ENCODE measurements at regions not wholly inside any gene's neighbourhood (a gene's known extent, or its start where the extent isn't known, plus 50 kb on each side); places are given as distances from the start of the nearest gene placed in this dataset.
"Not testable (repeated sequence)": the region's sequence is repeated elsewhere in the genome, so short reads cannot be mapped to it uniquely, and the experiment has no call there.

GRCh38 chr13:31385540-31385939, 185.8 kb downstream of the B3GLCT start:
- FAIRE-seq, result no peak
- DNase-seq (ENCODE audit: insufficient read length, low spot score), result no peak

GRCh38 chr13:31394506-31394905, 194.7 kb downstream of the B3GLCT start:
- no peak for TF ChIP-seq PAX5 (IDR thresholded peaks at IDR 0.05; ENCODE audit: insufficient read depth, low read length, severe bottlenecking)
- no peak for TF ChIP-seq SPI1 (IDR thresholded peaks at IDR 0.05; ENCODE audit: low read depth, low read length)
- no peak for TF ChIP-seq POU2F2 (IDR thresholded peaks at IDR 0.05; ENCODE audit: low read depth, low read length)
- no peak for TF ChIP-seq POLR2A (IDR thresholded peaks at IDR 0.05; ENCODE audit: low read depth, low read length)
- no peak for TF ChIP-seq POLR2AphosphoS5 (IDR thresholded peaks at IDR 0.05; ENCODE audit: low read depth, low read length)
- no peak for TF ChIP-seq TAF1 (IDR thresholded peaks at IDR 0.05; ENCODE audit: low read depth, low read length)
- FAIRE-seq (no peak), DNase-seq (ENCODE audit: insufficient read length, low spot score) (no peak)

More at GRCh38 chr13:31385540-31385939, 185.8 kb downstream of the B3GLCT start:
- TF ChIP-seq PAX5 (IDR thresholded peaks at IDR 0.05; ENCODE audit: insufficient read depth, low read length, severe bottlenecking) (no peak), POLR2AphosphoS5 (IDR thresholded peaks at IDR 0.05; ENCODE audit: low read depth, low read length) (no peak), POU2F2 (IDR thresholded peaks at IDR 0.05; ENCODE audit: low read depth, low read length) (no peak), TAF1 (IDR thresholded peaks at IDR 0.05; ENCODE audit: low read depth, low read length) (no peak), SPI1 (IDR thresholded peaks at IDR 0.05; ENCODE audit: low read depth, low read length) (no peak), POLR2A (IDR thresholded peaks at IDR 0.05; ENCODE audit: low read depth, low read length) (no peak)

GRCh38 chr13:31395090-31395489, 195.3 kb downstream of the B3GLCT start:
- no peak for TF ChIP-seq SPI1 (IDR thresholded peaks at IDR 0.05; ENCODE audit: low read depth, low read length)
- no peak for TF ChIP-seq POU2F2 (IDR thresholded peaks at IDR 0.05; ENCODE audit: low read depth, low read length)
- TF ChIP-seq PAX5 (IDR thresholded peaks at IDR 0.05; ENCODE audit: insufficient read depth, low read length, severe bottlenecking), result no peak
- TF ChIP-seq POLR2AphosphoS5 (IDR thresholded peaks at IDR 0.05; ENCODE audit: low read depth, low read length), result no peak
- TF ChIP-seq POLR2A (IDR thresholded peaks at IDR 0.05; ENCODE audit: low read depth, low read length), result no peak
- DNase-seq (ENCODE audit: insufficient read length, low spot score), result no peak

GRCh38 chr13:31399690-31400089, 199.9 kb downstream of the B3GLCT start:
- DNase-seq (ENCODE audit: insufficient read length, low spot score), result no peak
- no peak for FAIRE-seq
- TF ChIP-seq TAF1 (IDR thresholded peaks at IDR 0.05; ENCODE audit: low read depth, low read length) (no peak), PAX5 (IDR thresholded peaks at IDR 0.05; ENCODE audit: insufficient read depth, low read length, severe bottlenecking) (no peak), POLR2AphosphoS5 (IDR thresholded peaks at IDR 0.05; ENCODE audit: low read depth, low read length) (no peak), POLR2A (IDR thresholded peaks at IDR 0.05; ENCODE audit: low read depth, low read length) (no peak), SPI1 (IDR thresholded peaks at IDR 0.05; ENCODE audit: low read depth, low read length) (no peak), POU2F2 (IDR thresholded peaks at IDR 0.05; ENCODE audit: low read depth, low read length) (no peak)

More at GRCh38 chr13:31395090-31395489, 195.3 kb downstream of the B3GLCT start:
- FAIRE-seq, result no peak

GRCh38 chr13:31403711-31404110, 203.9 kb downstream of the B3GLCT start:
- DNase-seq (ENCODE audit: insufficient read length, low spot score); FAIRE-seq: not testable (repeated sequence)

GRCh38 chr13:31408927-31409326, 209.2 kb downstream of the B3GLCT start:
- TF ChIP-seq TAF1 (IDR thresholded peaks at IDR 0.05; ENCODE audit: low read depth, low read length) (no peak), POLR2A (IDR thresholded peaks at IDR 0.05; ENCODE audit: low read depth, low read length) (no peak), POLR2AphosphoS5 (IDR thresholded peaks at IDR 0.05; ENCODE audit: low read depth, low read length) (no peak), POU2F2 (IDR thresholded peaks at IDR 0.05; ENCODE audit: low read depth, low read length) (no peak), PAX5 (IDR thresholded peaks at IDR 0.05; ENCODE audit: insufficient read depth, low read length, severe bottlenecking) (no peak), SPI1 (IDR thresholded peaks at IDR 0.05; ENCODE audit: low read depth, low read length) (no peak)
- FAIRE-seq, result no peak
- DNase-seq (ENCODE audit: insufficient read length, low spot score), result no peak

- FAIRE-seq, result no peak
- no peak for DNase-seq (ENCODE audit: insufficient read length, low spot score)
- TF ChIP-seq TAF1 (IDR thresholded peaks at IDR 0.05; ENCODE audit: low read depth, low read length) (no peak), SPI1 (IDR thresholded peaks at IDR 0.05; ENCODE audit: low read depth, low read length) (no peak), POLR2A (IDR thresholded peaks at IDR 0.05; ENCODE audit: low read depth, low read length) (no peak), POLR2AphosphoS5 (IDR thresholded peaks at IDR 0.05; ENCODE audit: low read depth, low read length) (no peak), POU2F2 (IDR thresholded peaks at IDR 0.05; ENCODE audit: low read depth, low read length) (no peak), PAX5 (IDR thresholded peaks at IDR 0.05; ENCODE audit: insufficient read depth, low read length, severe bottlenecking) (no peak)
Observed at GRCh38 chr13:31409678-31410356, 210.0 kb downstream of the B3GLCT start.

GRCh38 chr13:31413516-31413915, 213.7 kb downstream of the B3GLCT start:
- no peak for FAIRE-seq
- DNase-seq (ENCODE audit: insufficient read length, low spot score), result no peak
- no peak for TF ChIP-seq POLR2AphosphoS5 (IDR thresholded peaks at IDR 0.05; ENCODE audit: low read depth, low read length)
- no peak for TF ChIP-seq TAF1 (IDR thresholded peaks at IDR 0.05; ENCODE audit: low read depth, low read length)
- TF ChIP-seq POU2F2 (IDR thresholded peaks at IDR 0.05; ENCODE audit: low read depth, low read length), result no peak
- no peak for TF ChIP-seq PAX5 (IDR thresholded peaks at IDR 0.05; ENCODE audit: insufficient read depth, low read length, severe bottlenecking)
- TF ChIP-seq POLR2A (IDR thresholded peaks at IDR 0.05; ENCODE audit: low read depth, low read length), result no peak
- TF ChIP-seq SPI1 (IDR thresholded peaks at IDR 0.05; ENCODE audit: low read depth, low read length), result no peak

- TF ChIP-seq POLR2A (IDR thresholded peaks at IDR 0.05; ENCODE audit: low read depth, low read length), result no peak
- no peak for TF ChIP-seq SPI1 (IDR thresholded peaks at IDR 0.05; ENCODE audit: low read depth, low read length)
- no peak for TF ChIP-seq POU2F2 (IDR thresholded peaks at IDR 0.05; ENCODE audit: low read depth, low read length)
- no peak for TF ChIP-seq PAX5 (IDR thresholded peaks at IDR 0.05; ENCODE audit: insufficient read depth, low read length, severe bottlenecking)
- TF ChIP-seq POLR2AphosphoS5 (IDR thresholded peaks at IDR 0.05; ENCODE audit: low read depth, low read length), result no peak
- no peak for TF ChIP-seq TAF1 (IDR thresholded peaks at IDR 0.05; ENCODE audit: low read depth, low read length)
- DNase-seq (ENCODE audit: insufficient read length, low spot score), result no peak
- FAIRE-seq, result no peak
Observed at GRCh38 chr13:31416066-31416465, 216.3 kb downstream of the B3GLCT start.

- TF ChIP-seq PAX5 (IDR thresholded peaks at IDR 0.05; ENCODE audit: insufficient read depth, low read length, severe bottlenecking), result no peak
- no peak for TF ChIP-seq POU2F2 (IDR thresholded peaks at IDR 0.05; ENCODE audit: low read depth, low read length)
- no peak for TF ChIP-seq POLR2AphosphoS5 (IDR thresholded peaks at IDR 0.05; ENCODE audit: low read depth, low read length)
- no peak for TF ChIP-seq POLR2A (IDR thresholded peaks at IDR 0.05; ENCODE audit: low read depth, low read length)
- no peak for TF ChIP-seq SPI1 (IDR thresholded peaks at IDR 0.05; ENCODE audit: low read depth, low read length)
- no peak for TF ChIP-seq TAF1 (IDR thresholded peaks at IDR 0.05; ENCODE audit: low read depth, low read length)
- DNase-seq (ENCODE audit: insufficient read length, low spot score), result no peak
- FAIRE-seq, result no peak
Observed at GRCh38 chr13:31418186-31418585, 218.4 kb downstream of the B3GLCT start.

Measured in GM12891 (cell line).